Common myeloid progenitor, CD34-positive (primary cell): ENCODE measurements at regions not wholly inside any gene's neighbourhood (a gene's known extent, or its start where the extent isn't known, plus 50 kb on each side); places are given as distances from the start of the nearest gene placed in this dataset.

ENCODE experiments used
- CTCF ChIA-PET: fragments of 350-600 bp; sonication (Branson Sonifier 250); formaldehyde crosslinking; loops from one replicate; lab custom pipeline; 2021; ENCODE audit warnings: antibody characterized with exemption; lab: Charles Lee
- POLR2A ChIA-PET: fragments of 350-600 bp; sonication (Branson Sonifier 250); formaldehyde crosslinking; loops from one replicate; lab custom pipeline; 2021; ENCODE audit warnings: antibody characterized with exemption; lab: Charles Lee
- DNase-seq, 3 donors: peaks; one replicate each; pipeline versions ENCODE4 v3.0.0 to v3.0.0-alpha.2; 2013
- H3K27ac ChIP-seq, 2 experiments: 1 replicate in 1 of 2; 2 replicates in 1 of 2; pipeline ENCODE4 v1.7.0; 2013; ENCODE audit warnings: inconsistent platforms in 2 of 2, low read length in 2 of 2, mild to moderate bottlenecking in 2 of 2, low read depth in 1 of 2, moderate library complexity in 1 of 2; ENCODE audit not compliant: severe bottlenecking in 2 of 2, insufficient read depth in 1 of 2, poor library complexity in 1 of 2
- H3K27me3 ChIP-seq, 5 experiments: replicated peaks in 2 of 5; 1 replicate in 3 of 5; 2 replicates in 2 of 5; pipeline versions ENCODE4 v1.6.1 to v1.7.0; 2013; ENCODE audit warnings: low read length in 4 of 5, mild to moderate bottlenecking in 2 of 5, moderate library complexity in 2 of 5, inconsistent platforms in 1 of 5; ENCODE audit not compliant: insufficient read depth in 5 of 5, control insufficient read depth in 4 of 5
- H3K36me3 ChIP-seq, 4 experiments: 1 replicate in 2 of 4; 2 replicates in 2 of 4; pipeline versions ENCODE4 v1.6.1 to v1.7.0; 2013; ENCODE audit warnings: low read length in 3 of 4, control low read depth in 1 of 4, mild to moderate bottlenecking in 1 of 4; ENCODE audit not compliant: control insufficient read depth in 4 of 4, insufficient read depth in 4 of 4
- H3K4me1 ChIP-seq, 4 experiments: 1 replicate in 3 of 4; 2 replicates in 1 of 4; pipeline versions ENCODE4 v1.6.1 to v1.7.1; 2013; ENCODE audit warnings: low read length in 3 of 4, mild to moderate bottlenecking in 3 of 4, control low read depth in 1 of 4, inconsistent platforms in 1 of 4, moderate library complexity in 1 of 4; ENCODE audit not compliant: control insufficient read depth in 4 of 4, insufficient read depth in 4 of 4; ENCODE audit errors: control extremely low read depth in 1 of 4
- H3K4me3 ChIP-seq, 7 experiments: 1 replicate in 4 of 7; 2 replicates in 3 of 7; pipeline versions ENCODE4 v1.5.1 to v1.7.0; 2013; ENCODE audit warnings: mild to moderate bottlenecking in 7 of 7, low read length in 6 of 7, moderate library complexity in 6 of 7, inconsistent platforms in 2 of 7, low read depth in 2 of 7, control low read depth in 1 of 7; ENCODE audit not compliant: insufficient read depth in 4 of 7, control insufficient read depth in 1 of 7; ENCODE audit errors: extremely low read depth in 1 of 7
- H3K9me3 ChIP-seq, 5 experiments: 1 replicate in 4 of 5; 2 replicates in 1 of 5; pipeline versions ENCODE4 v1.6.1 to v1.7.1; 2013; ENCODE audit warnings: low read length in 4 of 5, mild to moderate bottlenecking in 2 of 5, inconsistent platforms in 1 of 5, low read depth in 1 of 5, moderate library complexity in 1 of 5; ENCODE audit not compliant: control insufficient read depth in 4 of 5, insufficient read depth in 2 of 5; ENCODE audit errors: control extremely low read depth in 1 of 5
- WGBS: methylation state at CpG from one replicate; pipeline ENCODE4 v1.1.5; 2013; ENCODE audit not compliant: insufficient coverage; 5-methylcytosine and 5-hydroxymethylcytosine counted together

DNA sequence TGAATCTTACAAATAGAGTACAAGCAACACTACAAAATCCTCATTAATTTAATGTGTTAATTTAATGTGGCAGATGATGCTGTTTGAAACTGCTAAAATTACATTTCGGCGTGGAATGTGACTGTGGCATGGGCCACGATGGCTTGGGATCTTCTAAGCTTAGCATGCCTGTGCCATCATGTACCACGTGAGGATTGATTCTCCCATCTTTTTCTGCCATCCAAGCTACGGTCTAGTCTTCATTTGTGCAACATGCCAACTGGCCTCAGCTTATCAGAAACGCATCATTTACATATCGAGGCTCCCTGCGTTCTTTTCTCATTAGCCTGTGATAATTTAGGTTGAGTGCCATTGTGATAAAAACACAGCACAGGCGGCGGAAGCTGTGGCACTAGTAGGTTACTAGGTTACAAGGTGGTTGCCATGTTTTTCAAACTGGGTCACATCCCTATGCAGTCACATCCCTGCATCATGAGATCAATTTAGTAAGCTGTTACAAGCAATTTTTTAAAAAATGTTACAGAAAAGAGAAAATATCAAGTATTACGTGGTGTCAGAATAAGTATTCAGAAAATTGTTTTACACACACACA, 189.9 kb upstream of the RBPJ start:
- peaks cover 0 to 4% (median 2%) of the 10 kb centered on the region in 4 experiments for H3K4me1 ChIP-seq
- no peaks in the 10 kb centered on the region for H3K36me3 ChIP-seq
- ChIA-PET CTCF (no interaction called here), POLR2A (no interaction called here)
- over 99% methylated on average over 8 of the region's 11 CpGs for WGBS
- no peak overlapping the region for H3K4me3 ChIP-seq
- no peaks in the 10 kb centered on the region for H3K27me3 ChIP-seq
- no peaks in the 10 kb centered on the region for H3K9me3 ChIP-seq
- no peak overlapping the region for H3K27ac ChIP-seq
- no peak for DNase-seq

DNA sequence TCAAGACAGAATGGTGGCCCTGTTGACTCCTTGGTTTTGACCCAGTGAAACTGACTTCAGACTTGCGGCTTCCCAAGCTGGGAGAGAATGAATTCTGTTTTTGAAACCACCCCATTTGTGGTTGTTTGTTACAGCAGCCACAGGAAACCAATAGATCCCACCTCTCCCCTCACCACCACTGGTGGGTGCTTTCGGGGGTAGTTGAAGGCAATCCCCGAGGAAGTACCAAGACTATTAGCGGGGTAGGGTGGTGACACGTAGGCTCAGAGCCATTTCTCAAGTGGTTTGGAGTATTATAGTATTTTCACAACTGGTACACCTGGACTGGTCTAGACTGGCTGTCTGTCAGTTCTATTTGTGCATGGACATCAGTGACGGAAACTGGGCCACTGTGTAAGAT, 189.1 kb upstream of the RBPJ start:
- Histone ChIP-seq H3K4me1 (no peaks in the 10 kb centered on the region), H3K27me3 (no peaks in the 10 kb centered on the region), H3K36me3 (no peaks in the 10 kb centered on the region), H3K27ac (no peak overlapping the region), H3K4me3 (no peak overlapping the region), H3K9me3 (no peaks in the 10 kb centered on the region)
- 83% methylated on average over 5 of the region's 6 CpGs for WGBS
- CTCF ChIA-PET = interaction anchor here (1.0 kb wide), 1 partner anchor 17 kb away, joined by 3 read pairs; no protein-coding TSS in a partner anchor
- no peak for DNase-seq
- POLR2A ChIA-PET = no interaction called here

DNA sequence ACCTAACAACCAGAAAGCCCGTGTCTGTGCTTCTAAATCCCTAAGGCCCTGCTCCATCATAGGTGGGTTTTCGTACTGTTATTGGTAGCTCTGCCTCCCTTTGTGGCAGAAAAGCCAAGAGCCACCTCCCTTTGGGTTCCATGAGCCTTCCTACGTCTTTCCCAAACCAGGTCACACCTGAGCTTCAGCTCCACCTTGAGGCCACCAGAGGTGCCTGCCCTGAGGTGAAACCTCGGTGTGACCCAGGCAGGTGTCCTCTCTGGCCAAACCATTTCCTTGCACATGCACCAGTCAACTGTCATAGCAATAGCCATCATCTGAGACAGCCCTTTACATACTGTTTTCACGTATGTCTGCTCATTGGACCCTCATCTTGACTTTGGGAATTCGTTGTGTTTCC, 188.0 kb upstream of the RBPJ start:
- no peaks in the 10 kb centered on the region for H3K4me1 ChIP-seq
- POLR2A ChIA-PET = no interaction called here
- H3K9me3 ChIP-seq = no peaks in the 10 kb centered on the region
- CTCF ChIA-PET = no interaction called here
- H3K27me3 ChIP-seq = no peaks in the 10 kb centered on the region
- no peak for DNase-seq
- no peaks in the 10 kb centered on the region for H3K36me3 ChIP-seq
- 91% methylated on average over 5 of the region's 6 CpGs for WGBS
- H3K4me3 ChIP-seq = no peak overlapping the region
- H3K27ac ChIP-seq = no peak overlapping the region

DNA sequence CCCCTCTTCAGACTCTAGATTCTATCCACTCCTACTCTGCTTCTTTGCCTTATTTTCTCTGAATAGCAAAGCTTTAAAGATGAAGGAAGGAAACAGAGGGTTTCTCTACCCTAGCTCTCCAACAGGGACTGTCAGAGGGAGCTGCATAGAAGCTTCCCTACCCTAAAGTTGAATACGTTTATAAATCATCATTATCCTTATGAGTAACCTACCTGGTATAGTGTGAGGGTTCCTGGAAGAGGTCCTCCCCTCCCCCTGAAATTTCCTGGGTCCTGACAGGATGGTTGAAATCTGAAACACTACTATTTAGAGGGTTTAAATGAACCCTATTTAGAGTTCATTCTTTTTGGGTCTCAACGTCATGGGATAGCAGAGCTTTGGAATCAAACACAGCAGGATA, 187.0 kb upstream of the RBPJ start:
- H3K9me3 ChIP-seq = no peaks in the 10 kb centered on the region
- POLR2A ChIA-PET = no interaction called here
- WGBS = 100% methylated on average over 1 of the region's 2 CpGs
- no peak overlapping the region for H3K27ac ChIP-seq
- no peaks in the 10 kb centered on the region for H3K4me1 ChIP-seq
- H3K36me3 ChIP-seq = no peaks in the 10 kb centered on the region
- no peak overlapping the region for H3K4me3 ChIP-seq
- CTCF ChIA-PET = no interaction called here
- H3K27me3 ChIP-seq = no peaks in the 10 kb centered on the region
- DNase-seq = no peak

DNA sequence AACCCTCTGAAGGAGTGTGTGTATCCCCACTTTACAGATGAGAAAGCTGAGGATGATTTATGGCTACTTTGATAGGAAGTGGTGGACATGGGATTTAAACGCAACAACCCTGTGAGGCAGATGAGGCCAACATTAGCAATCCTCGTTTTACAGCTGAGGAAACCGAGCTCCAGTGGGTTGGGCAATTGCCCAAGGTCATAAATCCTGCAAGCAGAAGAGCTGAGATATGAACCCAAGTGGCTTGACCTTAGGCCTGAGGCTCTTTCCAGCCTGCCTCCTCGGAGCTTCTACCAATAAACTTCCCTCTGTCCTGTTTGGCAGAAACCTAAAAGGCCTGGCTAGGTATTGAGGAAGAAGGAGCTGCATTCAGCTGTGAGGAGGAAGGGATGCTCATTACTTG, 185.5 kb upstream of the RBPJ start:
- 68% methylated on average over 4 of the region's 4 CpGs for WGBS
- no peak for DNase-seq
- H3K27ac ChIP-seq = no peak overlapping the region
- POLR2A ChIA-PET = no interaction called here
- CTCF ChIA-PET = interaction anchor here (1.6 kb wide), 1 partner anchor 49 kb away, joined by 3 read pairs; no protein-coding TSS in a partner anchor
- H3K36me3 ChIP-seq = no peaks in the 10 kb centered on the region
- H3K4me3 ChIP-seq = no peak overlapping the region
- H3K27me3 ChIP-seq = no peaks in the 10 kb centered on the region
- no peaks in the 10 kb centered on the region for H3K9me3 ChIP-seq
- H3K4me1 ChIP-seq = no peaks in the 10 kb centered on the region

DNA sequence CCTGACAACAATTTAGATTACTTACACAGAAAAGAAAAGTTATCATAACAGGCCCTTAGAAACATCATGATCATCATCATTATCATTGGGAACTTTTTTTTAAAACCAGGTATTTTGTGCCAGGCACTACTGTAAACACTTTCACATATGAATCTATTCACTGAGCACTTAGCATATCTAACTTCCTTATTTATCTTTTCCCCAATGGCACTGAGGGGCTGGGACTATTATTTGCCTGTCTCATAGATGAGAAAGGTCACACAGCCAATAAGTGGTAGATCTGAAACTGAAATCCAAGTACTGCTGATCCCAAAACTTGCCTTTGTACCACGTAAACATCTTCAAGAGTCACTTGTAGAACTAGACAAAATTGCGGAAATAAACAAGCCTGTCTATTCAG, 184.2 kb upstream of the RBPJ start:
- H3K9me3 ChIP-seq = no peaks in the 10 kb centered on the region
- H3K27ac ChIP-seq = no peak overlapping the region
- POLR2A ChIA-PET = no interaction called here
- no peak for DNase-seq
- no peaks in the 10 kb centered on the region for H3K27me3 ChIP-seq
- no peak overlapping the region for H3K4me3 ChIP-seq
- peaks cover 0 to 2% (median 0%) of the 10 kb centered on the region in 4 experiments for H3K4me1 ChIP-seq
- WGBS = 100% methylated on average over 2 of the region's 2 CpGs
- CTCF ChIA-PET = interaction anchor here (0.6 kb wide), 1 partner anchor 8 kb away, joined by 3 read pairs; no protein-coding TSS in a partner anchor
- no peaks in the 10 kb centered on the region for H3K36me3 ChIP-seq

DNA sequence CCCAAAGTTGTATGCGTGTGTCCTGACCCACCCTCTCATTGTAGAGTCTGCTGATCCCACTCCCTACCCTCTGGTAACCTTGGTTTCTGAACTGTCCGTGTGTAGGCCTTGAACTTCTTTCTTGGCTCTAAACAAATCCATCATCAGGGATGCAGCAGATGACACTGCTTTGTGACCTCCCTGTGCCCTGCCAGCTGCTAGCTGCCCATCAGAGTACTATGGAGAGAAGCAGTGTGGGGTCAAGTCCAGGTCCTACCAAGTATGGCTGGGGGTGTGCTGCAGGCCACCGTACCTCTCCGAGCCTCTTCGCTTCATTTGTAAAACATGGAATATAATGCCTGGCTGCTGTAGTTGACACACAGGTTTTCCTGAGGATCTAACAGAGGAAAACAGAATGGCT, 183.5 kb upstream of the RBPJ start:
- H3K4me1 ChIP-seq = peaks cover 0 to 2% (median 0%) of the 10 kb centered on the region in 4 experiments
- H3K9me3 ChIP-seq = no peaks in the 10 kb centered on the region
- H3K4me3 ChIP-seq = no peak overlapping the region
- ChIA-PET POLR2A (no interaction called here), CTCF (no interaction called here)
- no peaks in the 10 kb centered on the region for H3K36me3 ChIP-seq
- H3K27me3 ChIP-seq = no peaks in the 10 kb centered on the region
- DNase-seq = no peak
- H3K27ac ChIP-seq = no peak overlapping the region
- whole genome bisulfite sequencing = 100% methylated on average over 5 of the region's 5 CpGs
